Loucy (cell line): ENCODE measurements at regions not wholly inside any gene's neighbourhood (a gene's known extent, or its start where the extent isn't known, plus 50 kb on each side); places are given as distances from the start of the nearest gene placed in this dataset.
"Not testable (repeated sequence)": the region's sequence is repeated elsewhere in the genome, so short reads cannot be mapped to it uniquely, and the experiment has no call there.

Source experiments
- H2AFZ ChIP-seq: fragments of 200-600 bp; sonication (generic); 2 replicates; pipeline ENCODE4 v1.6.0; 2016; ENCODE audit warnings: antibody characterized with exemption, mild to moderate bottlenecking, low read length, moderate library complexity
- H3F3A ChIP-seq: fragments of 200-600 bp; 2 replicates; pipeline ENCODE4 v1.6.0; 2016; ENCODE audit warnings: antibody characterized with exemption, low read depth, mild to moderate bottlenecking
- H3K27me3 ChIP-seq: fragments of 200-600 bp; sonication (generic); 2 replicates; pipeline ENCODE4 v1.6.1; 2014; ENCODE audit warnings: low read length, mild to moderate bottlenecking; ENCODE audit not compliant: insufficient read depth, poor library complexity, severe bottlenecking
- H3K36me3 ChIP-seq: fragments of 200-600 bp; sonication (generic); 2 replicates; pipeline ENCODE4 v1.6.1; 2016; ENCODE audit warnings: low read length; ENCODE audit not compliant: insufficient read depth
- H3K4me1 ChIP-seq: fragments of 200-600 bp; sonication (generic); 2 replicates; pipeline ENCODE4 v1.5.1; 2014; ENCODE audit warnings: low read length, mild to moderate bottlenecking; ENCODE audit not compliant: insufficient read depth, poor library complexity, severe bottlenecking
- H3K4me2 ChIP-seq: fragments of 200-600 bp; sonication (generic); 2 replicates; pipeline ENCODE4 v1.6.0; 2014; ENCODE audit warnings: antibody characterized with exemption, low read length, low read depth, mild to moderate bottlenecking; ENCODE audit not compliant: poor library complexity, severe bottlenecking
- H3K4me3 ChIP-seq: fragments of 200-600 bp; sonication (generic); 2 replicates; pipeline ENCODE4 v1.5.1; 2014; ENCODE audit warnings: low read length, mild to moderate bottlenecking, mixed read lengths; ENCODE audit not compliant: poor library complexity, severe bottlenecking
- H3K79me2 ChIP-seq: fragments of 200-600 bp; sonication (generic); 2 replicates; pipeline ENCODE4 v1.6.1; 2014; ENCODE audit warnings: low read length; ENCODE audit not compliant: insufficient read depth
- H3K9ac ChIP-seq: fragments of 200-600 bp; sonication (generic); 2 replicates; pipeline ENCODE4 v1.6.0; 2014; ENCODE audit warnings: mild to moderate bottlenecking, low read depth, low read length, moderate library complexity; ENCODE audit not compliant: poor library complexity, severe bottlenecking
- H3K9me2 ChIP-seq: fragments of 200-600 bp; sonication (generic); replicated peaks from 2 replicates; pipeline ENCODE4 v1.6.1; 2016; ENCODE audit warnings: low read depth, low read length, mixed read lengths
- H3K9me3 ChIP-seq: fragments of 200-600 bp; sonication (generic); 2 replicates; pipeline ENCODE4 v1.6.1; 2014; ENCODE audit warnings: mild to moderate bottlenecking, antibody characterized with exemption, low read length, low read depth; ENCODE audit not compliant: insufficient read depth
- H4K20me1 ChIP-seq: fragments of 200-600 bp; sonication (generic); 2 replicates; pipeline ENCODE4 v1.6.0; 2014; ENCODE audit warnings: antibody characterized with exemption, low read length, mild to moderate bottlenecking; ENCODE audit not compliant: insufficient read depth, poor library complexity, severe bottlenecking
- EZH2phosphoT487 ChIP-seq: fragments of 200-600 bp; IDR thresholded peaks from 2 replicates; pipeline ENCODE4 v1.6.1; 2018; ENCODE audit warnings: antibody characterized with exemption, mild to moderate bottlenecking, moderate library complexity, borderline replicate concordance
- TF ChIP-seq, protein P1 (sequence below): fragments of 200-600 bp; sonication (generic); conservative IDR thresholded peaks from 2 replicates; pipeline ENCODE4 v1.5.1; 2014; ENCODE audit warnings: mild to moderate bottlenecking, antibody characterized with exemption, low read length

DNA sequence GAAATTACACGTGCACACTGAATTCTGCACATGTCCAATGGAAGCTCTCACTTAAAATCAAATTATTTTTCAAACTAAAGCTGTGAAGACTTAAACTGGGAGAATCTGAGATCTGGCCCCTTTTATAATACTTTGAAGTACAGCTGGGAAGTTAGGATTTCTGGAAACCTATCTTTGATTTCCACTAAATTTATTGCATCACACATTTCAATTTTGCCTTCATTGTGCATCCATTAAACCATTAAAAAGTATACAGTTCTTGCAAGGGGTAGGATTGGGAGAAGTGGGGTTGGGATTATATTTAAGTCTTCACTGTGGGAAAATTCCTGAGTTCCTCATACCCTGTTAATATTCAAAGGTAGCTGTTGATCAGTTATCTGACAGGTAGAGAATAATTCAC, 1229.6 kb upstream of the ZEB2 start:
- H3F3A ChIP-seq, result no peaks in the 10 kb centered on the region
- no peaks in the 10 kb centered on the region for H4K20me1 ChIP-seq
- H3K27me3 ChIP-seq, result no peaks in the 10 kb centered on the region
- no peak overlapping the region for H3K4me3 ChIP-seq
- no peaks in the 10 kb centered on the region for H3K9me2 ChIP-seq
- no peak overlapping the region for H3K9ac ChIP-seq
- no peak overlapping the region for H3K4me2 ChIP-seq
- H3K9me3 ChIP-seq, result no peaks in the 10 kb centered on the region
- H2AFZ ChIP-seq, result no peak overlapping the region
- TF ChIP-seq, protein P1, sequence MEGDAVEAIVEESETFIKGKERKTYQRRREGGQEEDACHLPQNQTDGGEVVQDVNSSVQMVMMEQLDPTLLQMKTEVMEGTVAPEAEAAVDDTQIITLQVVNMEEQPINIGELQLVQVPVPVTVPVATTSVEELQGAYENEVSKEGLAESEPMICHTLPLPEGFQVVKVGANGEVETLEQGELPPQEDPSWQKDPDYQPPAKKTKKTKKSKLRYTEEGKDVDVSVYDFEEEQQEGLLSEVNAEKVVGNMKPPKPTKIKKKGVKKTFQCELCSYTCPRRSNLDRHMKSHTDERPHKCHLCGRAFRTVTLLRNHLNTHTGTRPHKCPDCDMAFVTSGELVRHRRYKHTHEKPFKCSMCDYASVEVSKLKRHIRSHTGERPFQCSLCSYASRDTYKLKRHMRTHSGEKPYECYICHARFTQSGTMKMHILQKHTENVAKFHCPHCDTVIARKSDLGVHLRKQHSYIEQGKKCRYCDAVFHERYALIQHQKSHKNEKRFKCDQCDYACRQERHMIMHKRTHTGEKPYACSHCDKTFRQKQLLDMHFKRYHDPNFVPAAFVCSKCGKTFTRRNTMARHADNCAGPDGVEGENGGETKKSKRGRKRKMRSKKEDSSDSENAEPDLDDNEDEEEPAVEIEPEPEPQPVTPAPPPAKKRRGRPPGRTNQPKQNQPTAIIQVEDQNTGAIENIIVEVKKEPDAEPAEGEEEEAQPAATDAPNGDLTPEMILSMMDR, result no peak
- TF ChIP-seq EZH2phosphoT487, result no peak
- H3K4me1 ChIP-seq, result no peaks in the 10 kb centered on the region
- H3K79me2 ChIP-seq, result no peaks in the 10 kb centered on the region
- no peaks in the 10 kb centered on the region for H3K36me3 ChIP-seq

DNA sequence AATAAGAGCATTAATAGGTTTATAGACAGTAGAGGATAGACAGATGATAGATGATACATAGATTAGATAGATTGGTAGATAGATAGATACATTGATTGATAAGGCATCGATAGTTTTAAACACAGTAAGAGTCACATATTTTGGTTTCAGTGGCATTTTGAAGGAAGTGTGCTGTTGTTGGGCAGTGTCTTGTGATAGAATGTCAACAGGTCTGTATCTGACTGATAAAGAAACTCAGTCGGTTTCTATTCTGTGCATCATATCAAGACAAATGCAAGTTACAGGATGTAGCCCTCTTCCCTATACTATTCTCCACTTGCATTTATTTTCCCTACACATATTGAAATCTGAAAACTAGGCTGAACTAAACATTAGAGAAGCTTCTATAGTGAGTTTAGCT, 1229.0 kb upstream of the ZEB2 start:
- H3K27me3 ChIP-seq, result no peaks in the 10 kb centered on the region
- no peak overlapping the region for H3K9ac ChIP-seq
- no peak overlapping the region for H3K4me3 ChIP-seq
- no peaks in the 10 kb centered on the region for H4K20me1 ChIP-seq
- TF ChIP-seq, protein P1, result no peak
- no peak for TF ChIP-seq EZH2phosphoT487
- H3K79me2 ChIP-seq, result no peaks in the 10 kb centered on the region
- no peaks in the 10 kb centered on the region for H3F3A ChIP-seq
- H2AFZ ChIP-seq, result no peak overlapping the region
- H3K9me2 ChIP-seq, result no peaks in the 10 kb centered on the region
- H3K4me2 ChIP-seq, result no peak overlapping the region
- H3K9me3 ChIP-seq, result no peaks in the 10 kb centered on the region
- H3K36me3 ChIP-seq, result no peaks in the 10 kb centered on the region
- H3K4me1 ChIP-seq, result no peaks in the 10 kb centered on the region

- no peaks in the 10 kb centered on the region for H3K79me2 ChIP-seq
- H2AFZ ChIP-seq, result no peak overlapping the region
- H3K9me2 ChIP-seq, result no peaks in the 10 kb centered on the region
- H3K27me3 ChIP-seq, result no peaks in the 10 kb centered on the region
- no peak overlapping the region for H3K4me3 ChIP-seq
- no peak overlapping the region for H3K9ac ChIP-seq
- H3F3A ChIP-seq, result no peaks in the 10 kb centered on the region
- no peak overlapping the region for H3K4me2 ChIP-seq
- no peaks in the 10 kb centered on the region for H3K9me3 ChIP-seq
- no peaks in the 10 kb centered on the region for H3K36me3 ChIP-seq
- H3K4me1 ChIP-seq, result no peaks in the 10 kb centered on the region
- H4K20me1 ChIP-seq, result no peaks in the 10 kb centered on the region
- TF ChIP-seq EZH2phosphoT487, result no peak
- TF ChIP-seq, protein P1, result no peak
Measured at GRCh38 chr2:145747715-145748114, 1227.8 kb upstream of the ZEB2 start.

DNA sequence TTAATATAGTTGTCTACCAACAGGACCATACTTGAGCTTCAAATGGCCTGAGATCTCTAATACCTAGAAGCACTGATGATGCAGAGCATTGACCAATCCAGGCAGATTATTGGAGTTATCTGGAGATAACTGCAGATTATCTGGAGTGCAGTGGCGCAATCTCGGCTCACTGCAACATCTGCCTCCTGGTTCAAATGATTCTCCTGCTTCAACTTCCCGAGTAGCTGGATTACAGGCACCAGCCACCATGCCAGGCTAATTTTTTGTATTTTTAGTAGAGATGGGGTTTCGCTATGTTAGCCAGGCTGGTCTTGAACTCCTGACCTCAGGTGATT, 1225.4 kb upstream of the ZEB2 start:
- not testable (repeated sequence) for H4K20me1 ChIP-seq, H3K27me3 ChIP-seq, H3K4me2 ChIP-seq, H3K36me3 ChIP-seq, H3K9me2 ChIP-seq, H3K4me1 ChIP-seq, H3K4me3 ChIP-seq, H3K9ac ChIP-seq, H3K9me3 ChIP-seq, H3K79me2 ChIP-seq, H3F3A ChIP-seq, H2AFZ ChIP-seq
